ENCODE measurements at regions not wholly inside any gene's neighbourhood (a gene's known extent, or its start where the extent isn't known, plus 50 kb on each side); places are given as distances from the start of the nearest gene placed in this dataset.

GRCh38 chr15:46701896-46702295 lies 1015.4 kb upstream of the SEMA6D start:
- TF ChIP-seq CTCF (IDR thresholded peaks at IDR 0.05), result no peak
- no peak for TF ChIP-seq EZH2 (IDR thresholded peaks at IDR 0.05; ENCODE audit: borderline replicate concordance, insufficient read depth, low read depth, low read length, poor library complexity, severe bottlenecking)

All from B cell (primary cell).